Ishikawa (cell line): ENCODE measurements at regions not wholly inside any gene's neighbourhood (a gene's known extent, or its start where the extent isn't known, plus 50 kb on each side); places are given as distances from the start of the nearest gene placed in this dataset.

Source experiments
- FOXM1 ChIP-seq: IDR thresholded peaks from 2 replicates; pipeline ENCODE4 v1.6.1; 2012; ENCODE audit warnings: low read depth, borderline replicate concordance
- RAD21 ChIP-seq: IDR thresholded peaks from 2 replicates; pipeline ENCODE4 v1.6.1; 2012; ENCODE audit warnings: low read depth
- REST ChIP-seq: IDR thresholded peaks from 2 replicates; pipeline ENCODE4 v1.6.1; 2012; ENCODE audit warnings: low read depth, mild to moderate bottlenecking
- TAF1 ChIP-seq: IDR thresholded peaks from 2 replicates; pipeline ENCODE4 v1.6.1; 2012; ENCODE audit warnings: low read depth, mild to moderate bottlenecking
- TCF12 ChIP-seq: IDR thresholded peaks from 2 replicates; pipeline ENCODE4 v1.6.1; 2012; ENCODE audit warnings: low read depth
- YY1 ChIP-seq: IDR thresholded peaks from 2 replicates; pipeline ENCODE4 v1.6.1; 2012; ENCODE audit warnings: low read depth
- ZBTB7A ChIP-seq: IDR thresholded peaks from 2 replicates; pipeline ENCODE4 v1.6.1; 2012; ENCODE audit warnings: low read depth

GRCh38 chr4:159414305-159414704, 311.4 kb downstream of the RAPGEF2 start:
- TF ChIP-seq ZBTB7A (no peak), TAF1 (no peak), RAD21 (no peak), TCF12 (no peak), REST (no peak), YY1 (no peak), FOXM1 (no peak)
